Fibroblast of mammary gland (primary cell): ENCODE measurements at regions not wholly inside any gene's neighbourhood (a gene's known extent, or its start where the extent isn't known, plus 50 kb on each side); places are given as distances from the start of the nearest gene placed in this dataset.

Source experiments
- DNase-seq: peaks from one replicate; pipeline ENCODE4 v3.0.0-alpha.2; 2010; ENCODE audit warnings: low read depth
- H3K4me3 ChIP-seq: 2 replicates; pipeline ENCODE4 v1.5.1; 2011; ENCODE audit warnings: low read depth, mild to moderate bottlenecking, low read length, moderate library complexity; ENCODE audit not compliant: control insufficient read depth
- CTCF ChIP-seq: conservative IDR thresholded peaks from 2 replicates; pipeline ENCODE4 v1.5.1; 2011; ENCODE audit warnings: low read depth, low read length, inconsistent platforms; ENCODE audit not compliant: control insufficient read depth, insufficient read depth

GRCh38 chr4:11051181-11051580, 366.6 kb upstream of the CLNK start:
- no peak overlapping the region for H3K4me3 ChIP-seq
- no peak for DNase-seq
- no peak for TF ChIP-seq CTCF

GRCh38 chr4:11050766-11051165, 366.2 kb upstream of the CLNK start:
- TF ChIP-seq CTCF = no peak
- no peak for DNase-seq
- no peak overlapping the region for H3K4me3 ChIP-seq

- no peak for TF ChIP-seq CTCF
- H3K4me3 ChIP-seq = no peak overlapping the region
- DNase-seq = no peak
These were observed 364.4 kb upstream of the CLNK start for GRCh38 chr4:11049001-11049400.

GRCh38 chr4:11042760-11043159, 358.2 kb upstream of the CLNK start:
- DNase-seq = no peak
- no peak for TF ChIP-seq CTCF
- no peak overlapping the region for H3K4me3 ChIP-seq

GRCh38 chr4:11039634-11040131, 355.1 kb upstream of the CLNK start:
- H3K4me3 ChIP-seq = no peak overlapping the region
- no peak for DNase-seq
- TF ChIP-seq CTCF = no peak

- no peak overlapping the region for H3K4me3 ChIP-seq
- no peak for TF ChIP-seq CTCF
These were observed 354.4 kb upstream of the CLNK start for GRCh38 chr4:11038926-11039325.

GRCh38 chr4:11037637-11038036, 353.1 kb upstream of the CLNK start:
- TF ChIP-seq CTCF = no peak
- DNase-seq = no peak
- no peak overlapping the region for H3K4me3 ChIP-seq

More at GRCh38 chr4:11038926-11039325, 354.4 kb upstream of the CLNK start:
- DNase-seq = peak; percentile 0
